ENCODE measurements at regions not wholly inside any gene's neighbourhood (a gene's known extent, or its start where the extent isn't known, plus 50 kb on each side); places are given as distances from the start of the nearest gene placed in this dataset.

DNA sequence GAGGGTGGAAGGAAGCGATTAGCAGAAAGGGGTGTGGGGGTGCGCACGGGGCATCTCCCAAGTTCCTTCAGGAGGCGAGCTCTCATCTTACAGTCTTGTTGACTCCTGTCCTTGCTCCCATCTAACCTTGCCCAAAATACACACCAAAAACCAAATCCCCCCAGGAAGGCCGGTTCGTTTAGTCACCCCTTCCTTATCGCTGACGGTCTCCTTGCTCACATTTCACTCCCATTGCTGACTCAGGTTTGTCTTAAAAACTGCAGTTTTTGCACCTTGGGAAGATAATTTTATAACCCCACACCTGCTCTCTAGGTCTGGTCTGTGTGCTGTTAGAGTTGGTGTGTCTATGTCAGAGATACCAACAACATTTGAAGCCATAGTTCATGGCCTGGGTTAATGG is 68.1 kb upstream of the F3 start:
- DNase-seq (ENCODE audit: low read depth, low spot score), result no peak

DNA sequence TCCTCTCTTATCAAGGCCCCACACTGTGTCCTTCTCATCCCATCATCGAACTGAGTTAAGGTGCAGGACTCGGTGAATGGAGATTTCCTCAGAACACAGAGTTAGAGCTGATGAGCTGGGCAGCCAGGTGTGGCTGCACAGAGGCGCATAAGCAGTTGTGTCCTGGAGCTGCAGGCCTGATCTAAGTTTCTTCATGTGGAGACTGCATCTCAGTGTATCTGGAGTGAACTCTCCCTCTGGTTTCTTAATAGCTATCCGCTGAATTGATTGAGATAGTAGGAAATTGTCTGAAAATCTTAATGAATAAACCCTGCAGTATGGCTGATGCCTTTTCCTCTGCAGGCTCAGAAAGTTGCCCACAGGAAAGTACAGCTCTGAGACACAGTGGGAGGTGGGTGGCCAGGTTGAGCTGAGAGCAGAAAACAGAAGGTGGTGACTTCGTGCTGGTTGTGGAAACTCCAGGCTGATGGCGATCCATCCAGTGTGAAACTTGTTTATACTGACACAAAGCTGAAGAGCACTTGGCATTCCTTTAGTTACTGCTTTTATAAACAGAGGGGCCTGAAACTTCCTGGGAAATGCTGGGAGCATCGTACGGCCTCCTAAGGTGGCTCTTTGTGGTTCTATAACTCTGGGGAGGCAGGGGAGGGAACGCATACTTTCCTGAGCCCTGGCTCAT is 67.4 kb upstream of the F3 start:
- DNase-seq (ENCODE audit: low read depth, low spot score), result no peak
- H3K4me3 ChIP-seq (ENCODE audit: low read length), result no peak overlapping the region

More for the DNA sequence above, 68.1 kb upstream of the F3 start:
- no peak overlapping the region for H3K4me3 ChIP-seq (ENCODE audit: low read length)

DNA sequence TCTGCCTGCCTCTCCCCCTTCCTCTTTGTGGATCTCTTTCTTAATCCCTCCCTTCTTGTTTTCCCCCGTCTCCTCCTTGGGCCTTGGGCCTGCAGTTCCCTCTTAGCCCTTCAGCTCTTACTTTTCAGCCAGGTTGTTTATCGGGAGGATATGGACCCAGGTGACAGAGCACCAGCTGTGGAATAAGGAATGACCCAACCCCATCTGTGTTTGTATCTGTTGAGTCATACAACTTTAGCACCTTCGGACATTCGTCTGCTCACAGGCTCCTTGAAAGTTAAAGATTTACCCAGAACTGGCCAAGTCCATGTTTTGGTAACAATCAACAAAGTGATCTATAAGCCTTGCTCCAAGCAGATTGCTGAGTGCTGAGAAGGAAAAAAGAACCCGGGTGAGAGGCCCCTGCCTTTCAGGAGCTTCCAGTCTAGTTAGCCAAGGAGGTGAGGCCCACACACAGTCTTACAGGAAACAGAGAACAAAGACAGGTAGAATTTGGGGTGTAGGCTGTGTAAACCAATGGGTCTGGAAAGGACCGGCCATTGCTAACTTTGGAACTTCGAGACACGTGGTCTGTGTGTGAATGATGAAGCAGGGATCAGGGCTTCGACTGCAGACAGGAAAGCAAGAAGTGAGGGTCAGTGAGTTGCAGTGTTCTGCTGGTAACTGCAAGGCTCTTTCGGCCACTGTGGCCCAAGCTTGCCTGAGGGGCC is 66.7 kb upstream of the F3 start:
- DNase-seq (ENCODE audit: low read depth, low spot score), result no peak

DNA sequence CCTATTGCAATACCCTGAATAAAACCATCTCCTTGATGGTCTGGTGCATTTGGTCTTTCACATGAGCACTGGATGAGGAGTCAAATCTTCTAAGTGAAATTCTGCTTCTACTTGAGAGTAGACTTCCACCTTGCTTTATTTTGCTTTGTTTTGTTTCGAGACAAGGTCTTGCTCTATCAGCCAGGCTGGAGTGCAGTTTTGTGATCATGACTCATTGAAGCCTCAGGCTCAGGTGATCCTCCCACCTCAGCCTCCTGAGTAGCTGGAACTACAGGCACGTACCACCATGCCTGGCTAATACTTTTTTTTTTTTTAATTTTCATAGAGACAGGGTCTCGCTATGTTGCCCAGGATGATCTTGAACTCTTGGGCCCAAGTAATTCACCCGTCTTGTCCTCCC is 65.8 kb upstream of the F3 start:
- no peak for DNase-seq (ENCODE audit: low read depth, low spot score)
- H3K4me3 ChIP-seq (ENCODE audit: low read length), result no peak overlapping the region

More for the DNA sequence above, 66.7 kb upstream of the F3 start:
- H3K4me3 ChIP-seq (ENCODE audit: low read length), result no peak overlapping the region

DNA sequence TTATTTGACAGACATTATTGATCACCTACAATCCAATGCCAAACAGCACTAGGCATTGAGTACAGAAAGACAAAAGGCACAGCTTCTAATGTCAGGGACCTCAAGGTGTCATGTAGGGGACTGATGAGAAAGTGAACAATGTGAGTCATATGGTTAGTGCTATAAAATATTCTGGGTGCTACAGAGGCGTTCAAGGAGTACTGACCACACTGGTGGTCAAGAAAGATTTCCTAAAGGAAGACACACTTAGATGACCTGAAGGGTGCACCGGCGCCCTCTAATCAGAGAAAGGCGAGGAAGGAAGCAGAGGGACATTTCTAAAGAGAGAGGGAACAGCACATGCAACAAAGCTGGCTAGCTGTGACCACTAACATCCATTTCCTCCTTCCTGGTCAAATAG is 64.9 kb upstream of the F3 start:
- H3K4me3 ChIP-seq (ENCODE audit: low read length), result no peak overlapping the region
- DNase-seq (ENCODE audit: low read depth, low spot score), result no peak

DNA sequence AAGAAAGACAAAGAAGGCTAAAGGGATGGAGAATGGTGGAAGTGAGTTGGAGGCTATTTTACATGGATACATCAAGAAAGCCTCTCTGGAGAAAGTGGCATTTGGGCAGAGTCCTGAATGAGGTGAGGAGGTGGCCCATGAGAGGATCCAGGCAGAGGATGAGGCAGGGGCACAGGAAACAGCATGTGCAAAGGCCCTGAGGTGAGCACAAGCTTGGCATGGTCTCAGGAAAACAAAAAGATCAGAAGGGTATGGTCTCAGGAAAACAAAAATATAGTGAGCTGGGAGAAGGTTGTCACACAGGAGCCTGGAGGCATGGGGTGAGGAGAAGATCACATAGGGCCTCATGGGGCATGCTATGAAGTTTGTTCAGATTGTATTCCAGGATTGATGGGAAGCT is 62.1 kb upstream of the F3 start:
- H3K4me3 ChIP-seq (ENCODE audit: low read length), result no peak overlapping the region
- no peak for DNase-seq (ENCODE audit: low read depth, low spot score)

DNA sequence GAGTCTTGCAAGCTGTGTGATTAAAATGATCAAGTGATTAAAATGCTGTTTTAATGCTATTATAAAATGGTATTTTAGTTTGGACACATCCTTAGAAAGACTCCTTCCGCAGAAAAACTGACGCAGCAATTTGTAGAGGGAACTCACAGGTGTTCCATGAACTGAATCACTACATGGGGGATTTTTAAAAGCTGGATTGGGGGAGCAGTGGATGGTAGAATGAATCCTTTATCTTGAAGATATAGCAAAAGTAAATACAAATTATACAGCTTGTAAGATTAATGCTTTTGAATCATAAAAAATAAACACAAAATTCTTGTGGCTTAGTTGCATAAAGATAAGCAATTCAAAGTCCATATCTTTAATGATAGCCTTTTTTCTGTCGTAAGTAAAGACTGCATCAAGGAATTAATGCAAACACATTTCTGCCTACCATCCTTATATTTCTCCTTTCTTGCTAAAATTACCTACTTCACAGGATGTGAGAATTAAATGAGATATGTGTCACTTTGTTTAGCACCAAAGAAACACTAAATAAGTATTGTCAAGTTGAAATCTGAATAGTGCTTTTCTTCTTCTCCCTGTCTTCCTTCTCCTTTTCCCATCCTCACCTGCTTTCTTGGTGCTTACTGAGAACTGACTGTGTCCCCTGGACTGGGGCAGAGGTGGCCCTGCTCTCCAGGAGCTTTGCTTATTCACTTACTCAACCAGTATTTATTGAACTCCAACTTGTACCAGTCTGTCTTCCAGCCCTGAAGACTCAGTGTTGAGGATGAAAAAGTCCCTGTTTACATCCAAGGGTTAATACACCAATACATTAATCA is 61.5 kb upstream of the F3 start:
- peak overlapping the region; percentile 28; the same call in 1 of the 2 replicates for H3K4me3 ChIP-seq (ENCODE audit: low read length)
- DNase-seq (ENCODE audit: low read depth, low spot score), result no peak

DNA sequence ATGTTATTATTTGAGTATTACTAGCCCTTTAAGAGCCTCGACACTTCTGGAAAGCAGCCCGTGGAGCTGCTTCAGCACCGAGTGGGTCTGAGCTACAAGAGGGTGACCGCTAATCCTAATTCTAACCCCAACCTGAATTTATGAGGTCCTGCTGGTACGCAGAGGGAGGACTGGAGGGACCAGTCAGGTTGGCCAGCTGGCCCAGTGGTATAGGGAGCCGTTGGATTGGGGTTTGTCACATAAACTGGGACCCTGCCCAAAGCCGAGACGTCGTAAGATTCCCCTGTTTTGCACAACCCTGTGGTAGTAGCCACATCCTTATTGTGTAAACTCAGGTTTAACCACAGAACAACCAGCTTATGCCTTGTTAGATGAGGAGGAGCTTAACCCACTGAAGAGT is 60.8 kb upstream of the F3 start:
- peak; percentile 92 for DNase-seq (ENCODE audit: low read depth, low spot score)
- H3K4me3 ChIP-seq (ENCODE audit: low read length), result peak overlapping the region; percentile 28

DNA sequence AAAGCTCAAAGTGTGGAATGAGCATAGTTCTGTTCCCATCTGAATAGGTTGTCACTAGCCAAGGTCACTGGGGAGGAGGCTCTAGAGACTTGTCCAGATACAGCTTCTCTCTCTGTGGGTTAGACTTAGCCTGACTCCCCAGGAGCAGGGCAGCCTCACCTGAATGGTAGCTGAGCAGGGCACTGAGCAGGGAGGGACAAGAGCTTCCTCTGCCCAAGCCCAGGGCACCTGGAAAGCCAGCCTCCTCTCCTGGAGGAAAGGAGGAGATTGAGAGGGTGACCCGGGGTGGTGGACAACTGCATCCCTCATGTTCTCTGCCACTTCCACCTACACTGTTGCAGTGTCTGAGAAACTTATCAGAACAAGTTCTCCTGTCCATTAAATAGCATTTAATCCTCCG is 59.0 kb upstream of the F3 start:
- no peak overlapping the region for H3K4me3 ChIP-seq (ENCODE audit: low read length)
- no peak for DNase-seq (ENCODE audit: low read depth, low spot score)

DNA sequence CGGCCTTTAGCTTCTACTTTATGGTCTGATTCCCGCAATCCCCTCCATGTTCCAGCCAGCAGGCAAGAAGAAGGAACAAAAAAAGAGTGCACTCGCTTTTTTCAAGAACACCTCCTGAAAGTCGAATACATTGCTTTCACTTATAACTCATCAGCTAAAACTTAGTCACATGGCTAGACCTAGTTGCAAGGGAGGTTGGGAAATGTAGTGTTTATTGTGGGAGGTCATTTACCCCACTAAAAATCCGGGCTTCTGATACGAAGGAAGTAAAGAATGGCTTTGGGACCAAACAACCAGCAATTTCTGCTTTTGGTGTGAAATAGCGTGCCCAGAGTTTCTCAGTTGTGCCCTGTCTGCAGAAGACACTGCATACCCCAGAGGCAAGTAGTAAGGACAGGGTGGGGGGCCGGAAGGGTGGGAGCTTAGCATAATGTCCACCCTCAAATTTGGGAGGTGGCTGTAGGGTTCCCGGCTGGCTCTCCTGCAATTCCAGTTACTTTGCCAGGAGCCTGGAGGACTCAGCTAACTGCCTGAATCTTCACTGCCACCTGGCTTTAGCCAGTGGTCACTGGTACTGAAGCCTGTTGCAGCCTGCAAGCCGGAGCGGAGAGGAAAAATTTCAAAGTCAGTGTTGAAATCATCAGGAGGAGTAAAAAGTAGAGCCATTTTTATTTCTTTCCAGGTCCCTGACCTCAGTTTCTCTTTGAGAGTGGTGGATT is 57.7 kb upstream of the F3 start:
- H3K4me3 ChIP-seq (ENCODE audit: low read length), result no peak overlapping the region
- DNase-seq (ENCODE audit: low read depth, low spot score), result no peak

DNA sequence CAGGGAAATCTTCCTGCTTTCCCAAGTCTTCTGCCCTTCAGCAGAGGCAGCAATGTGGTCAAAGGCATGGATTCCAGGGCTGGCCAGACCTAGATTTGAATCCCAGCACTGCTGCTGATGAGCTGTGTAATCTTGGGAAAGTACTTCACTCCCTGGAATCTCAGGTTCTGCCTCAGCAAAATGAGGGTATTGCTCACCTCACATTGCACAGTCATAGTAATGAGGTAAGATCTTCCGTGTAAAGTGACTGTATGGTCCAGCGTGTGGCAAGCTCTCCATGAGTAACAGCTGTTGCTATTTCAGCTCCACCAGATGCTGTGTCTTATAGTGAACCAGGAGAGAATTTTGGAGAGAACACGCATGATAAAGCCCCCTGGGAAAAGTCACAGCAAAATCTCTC is 56.1 kb upstream of the F3 start:
- H3K4me3 ChIP-seq (ENCODE audit: low read length), result no peak overlapping the region

DNA sequence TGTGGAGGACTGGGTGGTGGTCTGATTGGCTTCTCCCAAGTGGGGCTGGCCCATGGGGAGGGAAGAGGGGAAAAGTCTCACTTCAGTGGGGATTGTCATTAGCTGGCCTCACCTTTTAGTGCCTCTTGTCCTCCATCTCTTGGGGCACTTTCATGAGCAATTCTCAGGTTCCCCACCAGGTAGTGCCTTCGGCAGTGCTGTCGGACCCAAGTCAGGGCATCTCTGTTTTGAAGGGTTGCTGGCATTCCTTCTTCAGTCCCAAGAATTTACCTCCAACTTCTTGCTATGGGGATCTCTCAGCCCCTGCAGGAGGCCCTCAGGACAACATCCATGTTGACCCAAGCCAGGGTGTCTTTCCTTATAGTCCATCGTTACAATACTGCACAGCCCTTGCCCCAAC is 54.7 kb upstream of the F3 start:
- H3K4me3 ChIP-seq (ENCODE audit: low read length), result no peak overlapping the region

More for the DNA sequence above, 56.1 kb upstream of the F3 start:
- DNase-seq (ENCODE audit: low read depth, low spot score), result no peak

DNA sequence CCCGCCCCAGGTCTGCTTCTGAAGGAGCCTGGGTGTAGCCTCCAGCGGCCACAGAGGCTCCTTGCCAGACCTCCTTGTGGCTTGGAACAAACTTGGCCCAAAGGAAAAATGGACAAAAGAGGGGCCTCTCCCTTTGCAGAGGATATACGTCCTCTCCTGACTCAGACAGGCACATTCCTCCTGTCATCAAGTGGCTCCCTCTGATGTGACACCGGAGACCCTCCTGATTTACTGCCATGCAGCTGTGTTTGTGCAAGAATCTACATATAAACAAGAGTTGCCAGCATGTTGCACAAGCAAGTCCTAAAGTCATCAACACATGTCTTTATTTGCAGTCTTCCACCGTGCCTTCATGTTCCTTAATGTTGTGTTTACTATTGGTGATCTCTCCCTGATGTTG is 54.1 kb upstream of the F3 start:
- no peak overlapping the region for H3K4me3 ChIP-seq (ENCODE audit: low read length)
- no peak for DNase-seq (ENCODE audit: low read depth, low spot score)

More for the DNA sequence above, 54.7 kb upstream of the F3 start:
- DNase-seq (ENCODE audit: low read depth, low spot score), result no peak

DNA sequence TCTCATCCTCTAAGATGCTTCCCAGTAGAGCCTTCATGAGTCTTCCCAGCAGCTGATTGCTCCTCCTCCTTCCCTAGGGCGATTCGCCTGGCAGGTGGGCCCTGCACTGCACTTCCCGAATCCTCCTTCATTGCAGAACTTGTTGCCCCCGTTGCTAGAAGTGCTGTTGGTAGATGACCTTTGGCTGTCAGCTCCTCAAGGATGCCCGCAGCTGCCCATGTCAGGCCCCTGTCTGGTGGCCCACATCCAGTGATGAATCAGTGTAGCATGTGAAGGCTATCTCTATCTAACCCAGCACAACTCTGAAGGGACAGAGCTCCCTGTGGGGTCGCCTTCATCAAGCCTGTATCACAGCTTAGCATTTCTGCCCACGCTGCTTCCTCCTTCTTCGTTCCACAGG is 52.1 kb upstream of the F3 start:
- DNase-seq (ENCODE audit: low read depth, low spot score), result no peak
- H3K4me3 ChIP-seq (ENCODE audit: low read length), result no peak overlapping the region

DNA sequence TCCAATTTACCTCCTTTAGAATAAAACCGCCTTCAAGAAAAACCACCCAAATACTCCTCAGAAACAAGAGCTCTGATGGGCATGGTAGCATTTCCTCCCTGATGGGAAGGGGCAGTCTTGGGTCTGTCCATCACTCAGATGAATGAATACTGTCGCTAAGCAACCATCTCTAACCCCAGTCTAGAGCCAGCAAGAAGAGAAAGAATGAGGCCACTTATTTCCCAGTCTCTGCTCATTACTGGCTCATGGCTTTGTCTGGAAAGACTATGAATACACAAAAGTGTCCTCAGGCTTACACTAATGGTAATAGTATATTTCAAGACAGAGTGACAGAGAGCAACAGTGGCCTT is 51.0 kb upstream of the F3 start:
- no peak overlapping the region for H3K4me3 ChIP-seq (ENCODE audit: low read length)
- no peak for DNase-seq (ENCODE audit: low read depth, low spot score)

DNA sequence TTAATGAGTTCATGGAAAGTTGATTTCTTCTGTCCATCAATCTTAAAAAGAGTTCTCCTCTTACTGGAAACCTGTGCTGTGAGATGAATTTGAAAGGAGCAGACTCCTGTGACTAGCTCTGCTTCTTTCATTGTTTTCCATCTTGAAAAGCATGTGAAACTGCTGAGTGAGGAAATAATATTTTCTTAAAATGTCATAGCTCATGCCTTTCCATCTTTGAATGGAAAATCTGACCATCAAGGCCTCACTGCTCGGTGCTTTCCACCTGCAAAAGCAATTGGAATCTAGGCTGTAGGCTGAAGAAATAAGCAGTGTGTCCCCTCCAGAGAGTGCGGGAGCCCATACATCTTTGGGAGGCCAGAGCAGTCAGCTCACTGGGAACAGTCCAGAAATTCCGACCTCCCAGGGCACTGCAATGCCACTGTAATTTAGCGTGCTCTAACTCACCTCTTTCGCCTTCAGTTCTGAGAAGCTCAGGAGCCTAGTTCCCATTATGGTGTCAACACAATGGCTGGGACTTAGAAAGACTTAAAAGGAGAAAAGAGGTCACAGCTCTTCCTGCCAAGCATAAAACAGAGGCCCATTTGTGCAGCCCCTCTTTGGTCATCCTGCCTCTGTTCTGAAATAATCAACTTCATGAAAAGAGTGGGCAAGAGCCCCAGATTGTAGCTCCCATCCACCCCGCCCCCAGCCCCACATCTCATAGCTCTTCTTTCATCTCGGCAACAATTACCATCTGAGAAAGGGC is 50.4 kb upstream of the F3 start:
- H3K4me3 ChIP-seq (ENCODE audit: low read length), result no peak overlapping the region
- DNase-seq (ENCODE audit: low read depth, low spot score), result no peak
